ENCODE measurements at regions not wholly inside any gene's neighbourhood (a gene's known extent, or its start where the extent isn't known, plus 50 kb on each side); places are given as distances from the start of the nearest gene placed in this dataset.

- no peaks in the 10 kb centered on the region for H3K79me2 ChIP-seq (ENCODE audit: control insufficient read depth, insufficient read depth, low read length)
- H3K27ac ChIP-seq (ENCODE audit: control insufficient read depth, insufficient read depth), result no peak overlapping the region
- no TSS peak for BruUV-seq (replicated peaks)
- no peaks in the 10 kb centered on the region for H3K9me3 ChIP-seq (replicated peaks; ENCODE audit: control insufficient read depth, insufficient read depth, low read length)
- H3K36me3 ChIP-seq (ENCODE audit: control insufficient read depth in 2 of 2, insufficient read depth in 2 of 2, low read length in 1 of 2), result no peaks in the 10 kb centered on the region
- SMC1A ChIA-PET (ENCODE audit: uncharacterized antibody, unreplicated experiment), result no interaction called here
- DNase-seq (ENCODE audit: low read depth, low spot score) (no peak), FAIRE-seq (no peak), ATAC-seq (no peak)
- no peak overlapping the region for H3K4me2 ChIP-seq (ENCODE audit: control insufficient read depth, insufficient read depth)
- POLR2A ChIA-PET, result no interaction called here
- no peak overlapping the region for H3K4me3 ChIP-seq
- no peaks in the 10 kb centered on the region for H4K20me1 ChIP-seq (ENCODE audit: control insufficient read depth, insufficient read depth)
- RAD21 ChIA-PET (ENCODE audit: unreplicated experiment), result no interaction called here
- TF ChIP-seq ZNF217 (IDR thresholded peaks at IDR 0.05) (no peak), ZSCAN29 (IDR thresholded peaks at IDR 0.05) (no peak), GATAD2B (conservative IDR thresholded peaks at IDR 0.05; ENCODE audit: low read depth) (no peak), SUPT20H (IDR thresholded peaks at IDR 0.05; ENCODE audit: borderline replicate concordance, control insufficient read depth, low read depth, low read length) (no peak), ESRRA (IDR thresholded peaks at IDR 0.05; ENCODE audit: low read length) (no peak), TCF12 (IDR thresholded peaks at IDR 0.05; ENCODE audit: low read depth, low read length) (no peak), CEBPZ (IDR thresholded peaks at IDR 0.05; ENCODE audit: low read depth, low read length) (no peak), BCL3 (IDR thresholded peaks at IDR 0.05; ENCODE audit: borderline replicate concordance, insufficient read depth, low read depth, low read length, poor library complexity, severe bottlenecking) (no peak), RFX5 (IDR thresholded peaks at IDR 0.05; ENCODE audit: low read depth, low read length) (no peak), TCF3 (IDR thresholded peaks at IDR 0.05; ENCODE audit: borderline replicate concordance, insufficient read depth, low read depth, low read length) (no peak), KLF5 (IDR thresholded peaks at IDR 0.05; ENCODE audit: partially characterized antibody) (no peak), ATF2 (IDR thresholded peaks at IDR 0.05; ENCODE audit: low read length) (no peak), FOS (IDR thresholded peaks at IDR 0.05; ENCODE audit: borderline replicate concordance, extremely low read depth, insufficient read length) (no peak), SMC3 (IDR thresholded peaks at IDR 0.05; ENCODE audit: borderline replicate concordance, low read length) (no peak), FOXK2 (IDR thresholded peaks at IDR 0.05) (no peak), ZZZ3 (IDR thresholded peaks at IDR 0.05; ENCODE audit: control insufficient read depth, insufficient read length, low read depth) (no peak), RCOR1 (conservative IDR thresholded peaks at IDR 0.05; ENCODE audit: low read depth, low read length) (no peak), RBBP5 (conservative IDR thresholded peaks at IDR 0.05) (no peak)
- no peak overlapping the region for H3K9ac ChIP-seq (ENCODE audit: control insufficient read depth, insufficient read depth, low read length)
- no peaks in the 10 kb centered on the region for H3K4me1 ChIP-seq (ENCODE audit: control insufficient read depth, insufficient read depth, low read length)
- CTCF ChIA-PET, result interaction anchor here (0.5 to 1.6 kb wide), 2 partner anchors 21 to 796 kb away, joined by 4 to 6 read pairs; no protein-coding TSS in a partner anchor
- no peak overlapping the region for H2AFZ ChIP-seq (ENCODE audit: control insufficient read depth, low read depth, low read length)
- in situ Hi-C loops (cut with MboI), result no loop called here
- WGBS (ENCODE audit: insufficient coverage, insufficient replicate concordance, low lambda C conversion rate, missing lambda C conversion rate), result 80% methylated on average over 1 of the region's 1 CpG
- no peaks in the 10 kb centered on the region; a peak in 1 of 4 replicates for H3K27me3 ChIP-seq (replicated peaks in 1 of 2; ENCODE audit: control insufficient read depth in 2 of 2, insufficient read depth in 2 of 2, low read length in 1 of 2)
- intact Hi-C loops (cut with micrococcal nuclease; ENCODE audit: unreplicated experiment), result no loop called here
These were observed 51.9 kb upstream of the FANCL start for GRCh38 chr2:58293056-58293455.

Measured in GM12878 (cell line).